ENCODE measurements at regions not wholly inside any gene's neighbourhood (a gene's known extent, or its start where the extent isn't known, plus 50 kb on each side); places are given as distances from the start of the nearest gene placed in this dataset.
A peak's percentile ranks its signal among the peaks of the same experiment; 100 is the strongest.

DNA sequence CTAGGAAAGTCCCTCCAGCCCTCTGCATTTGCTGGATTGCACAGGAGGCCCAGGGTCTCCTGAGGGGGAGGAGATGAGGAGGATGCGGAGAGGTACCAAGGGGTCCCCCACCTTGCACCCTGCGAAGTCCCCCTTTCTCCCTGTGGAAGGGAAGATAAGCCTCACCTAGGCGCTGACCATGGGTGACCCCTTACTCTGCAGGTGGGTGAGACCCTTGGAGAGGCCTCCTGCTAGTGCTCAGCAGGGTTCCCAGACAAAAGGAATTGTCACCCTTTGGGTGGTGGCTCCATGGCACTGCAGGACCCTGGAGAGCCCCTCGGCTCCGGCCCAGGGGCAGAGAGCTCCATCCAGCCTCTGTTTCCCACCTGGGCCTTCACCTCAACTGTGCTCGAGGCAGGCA lies 107.0 kb upstream of the RET start:
- H3K4me1 Mint-ChIP-seq, result no peaks in the 10 kb centered on the region
- DNase-seq, result no peak
- H3K9me3 Mint-ChIP-seq, result no peaks in the 10 kb centered on the region
- H3K27ac Mint-ChIP-seq, result no peak overlapping the region
- no peak for ATAC-seq
- 89% methylated on average over 6 of the region's 6 CpGs for WGBS (ENCODE audit: insufficient coverage)
- Histone ChIP-seq H3K27me3 (ENCODE audit: control insufficient read depth, insufficient read depth, low read length) (no peaks in the 10 kb centered on the region), H3K36me3 (ENCODE audit: control insufficient read depth, insufficient read depth, low read length) (no peaks in the 10 kb centered on the region), H3K27ac (ENCODE audit: low read length) (no peak overlapping the region), H3K4me1 (ENCODE audit: control insufficient read depth, insufficient read depth, low read length) (no peaks in the 10 kb centered on the region), H3K4me3 (ENCODE audit: low read length) (no peak overlapping the region), H3K9me3 (ENCODE audit: control insufficient read depth, insufficient read depth, low read length) (no peaks in the 10 kb centered on the region)
- intact Hi-C loops (cut with micrococcal nuclease), result no loop called here
- no peaks in the 10 kb centered on the region for H3K36me3 Mint-ChIP-seq
- TF ChIP-seq, protein P1, sequence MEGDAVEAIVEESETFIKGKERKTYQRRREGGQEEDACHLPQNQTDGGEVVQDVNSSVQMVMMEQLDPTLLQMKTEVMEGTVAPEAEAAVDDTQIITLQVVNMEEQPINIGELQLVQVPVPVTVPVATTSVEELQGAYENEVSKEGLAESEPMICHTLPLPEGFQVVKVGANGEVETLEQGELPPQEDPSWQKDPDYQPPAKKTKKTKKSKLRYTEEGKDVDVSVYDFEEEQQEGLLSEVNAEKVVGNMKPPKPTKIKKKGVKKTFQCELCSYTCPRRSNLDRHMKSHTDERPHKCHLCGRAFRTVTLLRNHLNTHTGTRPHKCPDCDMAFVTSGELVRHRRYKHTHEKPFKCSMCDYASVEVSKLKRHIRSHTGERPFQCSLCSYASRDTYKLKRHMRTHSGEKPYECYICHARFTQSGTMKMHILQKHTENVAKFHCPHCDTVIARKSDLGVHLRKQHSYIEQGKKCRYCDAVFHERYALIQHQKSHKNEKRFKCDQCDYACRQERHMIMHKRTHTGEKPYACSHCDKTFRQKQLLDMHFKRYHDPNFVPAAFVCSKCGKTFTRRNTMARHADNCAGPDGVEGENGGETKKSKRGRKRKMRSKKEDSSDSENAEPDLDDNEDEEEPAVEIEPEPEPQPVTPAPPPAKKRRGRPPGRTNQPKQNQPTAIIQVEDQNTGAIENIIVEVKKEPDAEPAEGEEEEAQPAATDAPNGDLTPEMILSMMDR (IDR thresholded peaks at IDR 0.05), result no peak
- H3K4me3 Mint-ChIP-seq, result no peak overlapping the region
- peaks cover 4 to 5% of the 10 kb centered on the region in 2 donors for H3K27me3 Mint-ChIP-seq (ENCODE audit: low read depth in 2 of 2)

DNA sequence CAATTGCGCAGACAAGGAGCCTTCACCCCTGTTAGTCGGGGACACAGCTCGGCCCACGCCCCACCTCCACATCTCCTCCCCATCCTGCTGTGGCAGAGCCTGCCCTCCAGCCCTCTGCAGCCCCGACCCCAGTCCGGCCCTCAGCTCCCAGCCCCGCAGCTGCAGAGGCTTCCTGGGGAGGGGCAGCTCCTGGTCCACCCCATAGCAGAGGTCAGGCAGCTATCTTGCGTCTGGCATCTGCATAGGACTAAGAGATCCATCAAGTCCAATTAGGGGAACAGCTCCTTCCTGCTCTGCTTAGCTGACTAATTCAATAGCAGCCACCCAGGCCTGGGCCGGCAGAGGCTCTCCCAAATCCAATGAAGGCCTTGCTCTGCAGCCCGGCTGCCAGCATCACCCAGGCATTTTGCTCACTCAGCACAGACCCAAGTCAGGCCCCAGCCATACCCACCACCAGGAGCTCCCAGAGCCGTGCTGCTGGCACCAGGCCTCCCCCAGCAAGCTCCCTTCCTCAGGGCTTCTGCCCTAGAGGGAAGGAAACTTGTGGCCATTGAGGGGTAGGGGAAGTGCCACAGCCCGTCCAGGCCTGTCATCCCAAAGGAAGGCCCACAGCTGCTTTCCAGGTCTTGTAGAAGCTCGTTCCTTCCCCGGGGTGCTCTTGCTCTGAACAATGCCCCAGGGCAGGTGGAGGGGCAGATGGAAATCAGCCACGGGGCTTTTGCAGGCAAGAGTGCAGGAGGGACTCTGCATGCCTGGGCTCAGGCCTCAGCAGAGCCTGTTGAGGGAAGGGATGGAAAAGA lies 106.2 kb upstream of the RET start:
- H3K4me3 ChIP-seq (ENCODE audit: low read length), result no peak overlapping the region
- TF ChIP-seq, protein P1 (IDR thresholded peaks at IDR 0.05), result no peak

DNA sequence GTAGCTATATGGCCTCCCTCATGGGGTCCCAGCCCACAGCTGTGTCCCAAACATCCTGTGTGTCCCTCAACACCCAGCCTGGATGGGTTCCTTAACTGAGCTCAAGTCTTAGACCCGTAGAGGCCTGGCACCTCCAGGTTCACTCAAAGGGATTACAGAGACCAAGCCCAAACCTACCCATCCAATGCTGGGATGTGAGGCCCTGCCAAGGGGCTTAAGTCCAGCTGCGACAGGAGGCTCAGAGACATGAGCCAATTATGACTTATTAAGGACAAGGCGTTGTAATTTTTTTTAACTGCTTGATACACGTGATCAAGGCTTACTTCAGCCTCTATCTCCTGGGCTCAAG lies 105.6 kb upstream of the RET start:
- no peaks in the 10 kb centered on the region for H3K4me1 ChIP-seq (ENCODE audit: control insufficient read depth, insufficient read depth, low read length)

More for the DNA sequence above, 106.2 kb upstream of the RET start:
- H3K4me1 ChIP-seq (ENCODE audit: control insufficient read depth, insufficient read depth, low read length), result no peaks in the 10 kb centered on the region
- no peaks in the 10 kb centered on the region for H3K27me3 ChIP-seq (ENCODE audit: control insufficient read depth, insufficient read depth, low read length)
- WGBS (ENCODE audit: insufficient coverage), result 79% methylated on average over 15 of the region's 15 CpGs
- H3K27ac Mint-ChIP-seq, result no peak overlapping the region
- H3K36me3 Mint-ChIP-seq, result no peaks in the 10 kb centered on the region
- DNase-seq, result peak in 1 of 2 donors; percentile 7
- peaks cover 0 to 4% of the 10 kb centered on the region in 2 donors for H3K27me3 Mint-ChIP-seq (ENCODE audit: low read depth in 2 of 2)
- H3K9me3 Mint-ChIP-seq, result no peaks in the 10 kb centered on the region
- no peak overlapping the region for H3K27ac ChIP-seq (ENCODE audit: low read length)
- H3K9me3 ChIP-seq (ENCODE audit: control insufficient read depth, insufficient read depth, low read length), result no peaks in the 10 kb centered on the region
- H3K36me3 ChIP-seq (ENCODE audit: control insufficient read depth, insufficient read depth, low read length), result no peaks in the 10 kb centered on the region
- intact Hi-C loops (cut with micrococcal nuclease), result no loop called here
- no peaks in the 10 kb centered on the region for H3K4me1 Mint-ChIP-seq
- no peak for ATAC-seq
- H3K4me3 Mint-ChIP-seq, result no peak overlapping the region

More for the DNA sequence above, 105.6 kb upstream of the RET start:
- Mint-ChIP-seq H3K4me3 (no peak overlapping the region), H3K36me3 (no peaks in the 10 kb centered on the region), H3K9me3 (no peaks in the 10 kb centered on the region), H3K4me1 (no peaks in the 10 kb centered on the region), H3K27ac (no peak overlapping the region), H3K27me3 (ENCODE audit: low read depth in 2 of 2) (peaks cover 0 to 2% of the 10 kb centered on the region in 2 donors)
- no peaks in the 10 kb centered on the region for H3K9me3 ChIP-seq (ENCODE audit: control insufficient read depth, insufficient read depth, low read length)
- ATAC-seq, result no peak
- TF ChIP-seq, protein P1 (IDR thresholded peaks at IDR 0.05), result no peak
- WGBS (ENCODE audit: insufficient coverage), result 83% methylated on average over 4 of the region's 4 CpGs
- intact Hi-C loops (cut with micrococcal nuclease), result no loop called here
- no peaks in the 10 kb centered on the region for H3K36me3 ChIP-seq (ENCODE audit: control insufficient read depth, insufficient read depth, low read length)
- no peak overlapping the region for H3K4me3 ChIP-seq (ENCODE audit: low read length)
- no peak overlapping the region for H3K27ac ChIP-seq (ENCODE audit: low read length)
- DNase-seq, result no peak
- H3K27me3 ChIP-seq (ENCODE audit: control insufficient read depth, insufficient read depth, low read length), result no peaks in the 10 kb centered on the region
